ENCODE measurements at regions not wholly inside any gene's neighbourhood (a gene's known extent, or its start where the extent isn't known, plus 50 kb on each side); places are given as distances from the start of the nearest gene placed in this dataset.

DNA sequence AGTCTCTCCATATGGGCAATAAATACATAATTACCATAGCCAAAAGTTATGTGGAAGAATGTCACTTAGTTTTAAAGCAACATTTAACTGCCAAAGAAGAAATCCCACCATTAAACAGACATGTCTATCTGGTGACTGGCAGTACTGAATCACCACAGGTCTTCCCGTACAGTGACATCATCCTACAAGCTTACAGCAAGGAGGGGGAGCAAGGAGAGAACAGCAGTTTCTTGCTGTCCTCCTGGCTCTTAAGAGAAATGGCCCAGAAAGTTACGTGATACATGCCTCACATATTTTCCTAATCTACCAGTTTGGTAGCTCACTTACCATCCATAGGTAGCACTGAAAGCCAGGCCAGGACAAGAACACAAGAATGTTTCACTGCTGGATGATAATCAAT, 671.0 kb downstream of the DMRTA1 start:
- H3K4me1 Mint-ChIP-seq = no peaks in the 10 kb centered on the region
- no peak overlapping the region for H2AFZ ChIP-seq (replicated peaks)
- no peak overlapping the region for H3K4me3 Mint-ChIP-seq

DNA sequence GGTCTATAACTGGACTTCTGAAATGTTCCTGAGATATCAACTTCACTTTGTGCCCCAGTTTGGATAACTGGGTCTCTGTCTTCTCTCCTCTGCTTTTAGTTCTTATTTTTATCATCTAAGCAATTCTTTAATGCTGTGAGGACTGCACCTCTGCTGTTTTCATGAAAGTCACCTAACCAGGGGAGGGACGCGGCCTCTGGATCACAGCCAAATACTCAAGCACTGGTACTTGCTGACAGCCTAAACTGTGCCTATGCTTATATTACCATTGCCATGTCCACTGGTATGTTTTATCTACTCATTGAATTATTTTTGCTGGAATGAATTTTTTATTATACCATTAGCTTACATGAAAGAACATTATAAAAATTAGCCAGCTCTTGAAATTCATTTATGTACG, 674.0 kb downstream of the DMRTA1 start:
- TF ChIP-seq EZH2 (IDR thresholded peaks at IDR 0.05) (no peak), EZH2phosphoT487 (IDR thresholded peaks at IDR 0.05) (no peak)
- TF ChIP-seq, protein P1, sequence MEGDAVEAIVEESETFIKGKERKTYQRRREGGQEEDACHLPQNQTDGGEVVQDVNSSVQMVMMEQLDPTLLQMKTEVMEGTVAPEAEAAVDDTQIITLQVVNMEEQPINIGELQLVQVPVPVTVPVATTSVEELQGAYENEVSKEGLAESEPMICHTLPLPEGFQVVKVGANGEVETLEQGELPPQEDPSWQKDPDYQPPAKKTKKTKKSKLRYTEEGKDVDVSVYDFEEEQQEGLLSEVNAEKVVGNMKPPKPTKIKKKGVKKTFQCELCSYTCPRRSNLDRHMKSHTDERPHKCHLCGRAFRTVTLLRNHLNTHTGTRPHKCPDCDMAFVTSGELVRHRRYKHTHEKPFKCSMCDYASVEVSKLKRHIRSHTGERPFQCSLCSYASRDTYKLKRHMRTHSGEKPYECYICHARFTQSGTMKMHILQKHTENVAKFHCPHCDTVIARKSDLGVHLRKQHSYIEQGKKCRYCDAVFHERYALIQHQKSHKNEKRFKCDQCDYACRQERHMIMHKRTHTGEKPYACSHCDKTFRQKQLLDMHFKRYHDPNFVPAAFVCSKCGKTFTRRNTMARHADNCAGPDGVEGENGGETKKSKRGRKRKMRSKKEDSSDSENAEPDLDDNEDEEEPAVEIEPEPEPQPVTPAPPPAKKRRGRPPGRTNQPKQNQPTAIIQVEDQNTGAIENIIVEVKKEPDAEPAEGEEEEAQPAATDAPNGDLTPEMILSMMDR (IDR thresholded peaks at IDR 0.05) = no peak
- no peak overlapping the region for H3K27ac ChIP-seq
- Mint-ChIP-seq H3K27ac (no peak overlapping the region), H3K36me3 (no peaks in the 10 kb centered on the region), H3K9me3 (no peaks in the 10 kb centered on the region), H3K4me1 (no peaks in the 10 kb centered on the region), H3K4me3 (no peak overlapping the region), H3K27me3 (ENCODE audit: insufficient read depth, low read depth) (no peaks in the 10 kb centered on the region)
- H3K9ac ChIP-seq = no peak overlapping the region
- no peaks in the 10 kb centered on the region for H4K20me1 ChIP-seq (ENCODE audit: low read depth)
- DNase-seq (ENCODE audit: low spot score) = no peak
- H2AFZ ChIP-seq (replicated peaks) = no peak overlapping the region
- H3K27me3 ChIP-seq = no peaks in the 10 kb centered on the region
- no peaks in the 10 kb centered on the region for H3K4me1 ChIP-seq
- no peak overlapping the region for H3K4me2 ChIP-seq
- no peaks in the 10 kb centered on the region for H3K36me3 ChIP-seq
- no peaks in the 10 kb centered on the region for H3K9me3 ChIP-seq (ENCODE audit: low read depth)
- no peaks in the 10 kb centered on the region for H3F3A ChIP-seq (ENCODE audit: low read depth)
- H3K79me2 ChIP-seq (ENCODE audit: low read depth) = no peaks in the 10 kb centered on the region
- H3K4me3 ChIP-seq = no peak overlapping the region

More for the DNA sequence above, 671.0 kb downstream of the DMRTA1 start:
- H3K27ac Mint-ChIP-seq = no peak overlapping the region
- Histone ChIP-seq H4K20me1 (ENCODE audit: low read depth) (no peaks in the 10 kb centered on the region), H3K9me3 (ENCODE audit: low read depth) (no peaks in the 10 kb centered on the region), H3K4me2 (no peak overlapping the region), H3K27ac (no peak overlapping the region), H3K36me3 (no peaks in the 10 kb centered on the region), H3K4me3 (no peak overlapping the region), H3F3A (ENCODE audit: low read depth) (no peaks in the 10 kb centered on the region), H3K4me1 (no peaks in the 10 kb centered on the region), H3K9ac (no peak overlapping the region), H3K79me2 (ENCODE audit: low read depth) (no peaks in the 10 kb centered on the region), H3K27me3 (no peaks in the 10 kb centered on the region)
- no peaks in the 10 kb centered on the region for H3K27me3 Mint-ChIP-seq (ENCODE audit: insufficient read depth, low read depth)
- H3K9me3 Mint-ChIP-seq = no peaks in the 10 kb centered on the region
- TF ChIP-seq EZH2 (IDR thresholded peaks at IDR 0.05) (no peak), EZH2phosphoT487 (IDR thresholded peaks at IDR 0.05) (no peak)
- TF ChIP-seq, protein P1 (IDR thresholded peaks at IDR 0.05) = no peak
- H3K36me3 Mint-ChIP-seq = no peaks in the 10 kb centered on the region
- no peak for DNase-seq (ENCODE audit: low spot score)

DNA sequence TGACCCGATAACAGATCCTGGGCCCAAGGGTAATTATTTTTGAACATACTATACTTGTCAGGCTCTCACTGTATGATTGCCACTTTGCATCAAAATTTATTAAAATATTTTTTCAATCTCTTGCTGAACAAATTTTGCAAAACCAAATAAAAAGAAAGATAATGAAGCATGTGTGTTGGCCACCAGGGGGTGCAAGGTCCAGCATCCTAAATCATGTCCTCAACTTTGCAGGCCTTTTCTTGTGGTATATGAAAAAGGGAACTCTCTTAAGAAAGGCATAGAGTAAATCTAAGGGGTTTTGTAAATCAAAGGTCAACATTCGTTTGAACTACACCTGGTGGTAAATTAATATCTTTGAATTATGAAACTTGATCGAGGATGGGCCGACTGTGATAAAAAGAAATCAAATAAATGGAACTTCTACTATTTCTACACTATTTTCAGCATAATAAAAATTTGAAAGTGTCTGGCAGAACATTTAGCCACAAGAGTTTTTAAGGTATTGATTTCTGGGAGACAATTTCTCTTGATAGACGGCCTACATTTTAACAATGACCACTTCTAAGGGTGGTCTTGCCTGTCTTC, 676.5 kb downstream of the DMRTA1 start:
- H4K20me1 ChIP-seq (ENCODE audit: low read depth) = no peaks in the 10 kb centered on the region
- H3K79me2 ChIP-seq (ENCODE audit: low read depth) = no peaks in the 10 kb centered on the region
- no peak overlapping the region for H3K4me3 ChIP-seq
- no peaks in the 10 kb centered on the region for H3K4me1 ChIP-seq
- no peak for TF ChIP-seq EZH2 (IDR thresholded peaks at IDR 0.05)
- TF ChIP-seq, protein P1 (IDR thresholded peaks at IDR 0.05) = peak; percentile 91
- H3K36me3 ChIP-seq = no peaks in the 10 kb centered on the region
- H2AFZ ChIP-seq (replicated peaks) = no peak overlapping the region
- H3F3A ChIP-seq (ENCODE audit: low read depth) = no peaks in the 10 kb centered on the region
- Mint-ChIP-seq H3K36me3 (no peaks in the 10 kb centered on the region), H3K27ac (no peak overlapping the region), H3K9me3 (no peaks in the 10 kb centered on the region), H3K4me3 (no peak overlapping the region), H3K27me3 (ENCODE audit: insufficient read depth, low read depth) (no peaks in the 10 kb centered on the region), H3K4me1 (no peaks in the 10 kb centered on the region)
- H3K4me2 ChIP-seq = no peak overlapping the region
- H3K9ac ChIP-seq = no peak overlapping the region
- DNase-seq (ENCODE audit: low spot score) = peak; percentile 69
- no peaks in the 10 kb centered on the region for H3K27me3 ChIP-seq
- no peaks in the 10 kb centered on the region for H3K9me3 ChIP-seq (ENCODE audit: low read depth)
- H3K27ac ChIP-seq = no peak overlapping the region

All from neural progenitor cell (in vitro differentiated cells).